Left ventricle myocardium inferior (tissue), 1 donor: ENCODE measurements at regions not wholly inside any gene's neighbourhood (a gene's known extent, or its start where the extent isn't known, plus 50 kb on each side); places are given as distances from the start of the nearest gene placed in this dataset.

Experiments
- DNase-seq: peaks from one replicate; pipeline ENCODE4 v3.0.0-alpha.2; 2020
- H3K27ac ChIP-seq: fragments of 200-600 bp; replicated peaks from 2 replicates; pipeline ENCODE4 v1.8.0; 2021
- H3K27me3 ChIP-seq: fragments of 200-600 bp; 2 replicates; pipeline ENCODE4 v1.8.0; 2021; ENCODE audit warnings: low read depth
- H3K36me3 ChIP-seq: fragments of 200-600 bp; 2 replicates; pipeline ENCODE4 v1.8.0; 2021
- H3K4me1 ChIP-seq: fragments of 200-600 bp; 2 replicates; pipeline ENCODE4 v1.8.0; 2021
- H3K4me3 ChIP-seq: fragments of 200-600 bp; 2 replicates; pipeline ENCODE4 v1.8.0; 2021; ENCODE audit warnings: mild to moderate bottlenecking, moderate library complexity
- H3K9me3 ChIP-seq: fragments of 200-600 bp; replicated peaks from 2 replicates; pipeline ENCODE4 v1.8.0; 2021
- CTCF ChIP-seq: fragments of 200-600 bp; IDR thresholded peaks from 2 replicates; pipeline ENCODE4 v1.8.0; 2021; ENCODE audit warnings: antibody characterized with exemption, mild to moderate bottlenecking, borderline replicate concordance
- intact Hi-C: fragments of 100-400 bp; cut with micrococcal nuclease; formaldehyde crosslinking; loops from one replicate; pipeline ENCODE4 v1.11.0; 2022
- donor health status: DM: no; HTN: yes; CAD: no; lungs with severe emphysema.

DNA sequence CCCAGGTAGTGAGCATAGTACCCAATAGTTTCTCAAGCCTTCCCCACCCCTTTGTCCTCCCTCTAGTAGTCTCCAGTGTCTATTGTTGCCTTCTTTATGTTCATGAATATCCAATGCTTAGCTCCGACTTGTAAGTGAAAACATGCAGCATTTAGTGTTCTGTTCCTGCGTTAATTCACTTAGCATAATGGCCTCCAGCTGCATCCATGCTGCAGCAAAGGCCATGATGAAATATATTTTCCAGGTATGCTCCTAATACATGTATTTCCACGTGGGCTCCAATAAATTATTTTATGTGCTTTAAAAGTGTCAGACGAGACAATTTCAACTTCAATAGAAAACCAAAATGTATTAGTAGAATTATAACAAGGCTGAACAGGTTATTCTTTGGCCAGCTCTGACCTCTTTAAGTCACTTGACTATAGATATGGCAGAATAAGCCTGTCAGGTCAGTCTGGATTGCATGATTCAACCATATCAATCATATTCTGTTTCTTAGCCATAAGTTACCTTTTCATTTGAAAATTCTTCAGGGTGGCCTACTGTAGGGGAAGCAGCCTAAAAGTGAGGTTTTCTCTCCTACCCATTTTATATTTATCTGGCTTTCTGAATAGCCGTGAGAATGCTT is 2291.6 kb upstream of the WWC1 start:
- DNase-seq = no peak
- Histone ChIP-seq H3K27ac (no peak overlapping the region), H3K4me1 (peaks cover 9% of the 10 kb centered on the region), H3K36me3 (no peaks in the 10 kb centered on the region), H3K27me3 (no peaks in the 10 kb centered on the region), H3K9me3 (no peaks in the 10 kb centered on the region), H3K4me3 (no peak overlapping the region)
- no peak for TF ChIP-seq CTCF
- intact Hi-C loops = no loop called here

GRCh38 chr5:166004006-166004405 is 2287.4 kb upstream of the WWC1 start:
- DNase-seq = no peak
- Histone ChIP-seq H3K4me3 (no peak overlapping the region), H3K27me3 (no peaks in the 10 kb centered on the region), H3K9me3 (no peaks in the 10 kb centered on the region), H3K36me3 (no peaks in the 10 kb centered on the region), H3K27ac (no peak overlapping the region), H3K4me1 (no peaks in the 10 kb centered on the region)
- TF ChIP-seq CTCF = no peak
- intact Hi-C loops = no loop called here

DNA sequence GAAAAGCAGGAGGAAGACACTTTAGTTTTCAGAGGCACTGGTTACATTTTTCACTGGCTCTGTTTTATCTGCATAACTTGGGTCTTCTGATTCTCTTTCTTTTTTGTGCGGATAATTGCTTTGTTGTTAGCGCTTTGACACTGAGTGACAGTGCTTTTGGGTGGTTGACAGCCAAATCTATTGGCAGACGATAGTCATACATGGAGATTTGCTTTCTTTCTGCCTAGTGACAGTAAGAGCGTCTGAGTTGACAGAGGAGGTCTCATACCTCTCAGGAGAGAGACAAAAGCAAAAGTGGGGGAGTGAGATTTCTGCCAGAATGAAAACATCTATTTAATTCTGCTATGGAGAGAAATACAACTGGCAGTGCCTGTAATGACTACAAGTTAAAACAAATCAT is 2278.0 kb upstream of the WWC1 start:
- no peak overlapping the region for H3K27ac ChIP-seq
- no peaks in the 10 kb centered on the region for H3K9me3 ChIP-seq
- intact Hi-C loops = no loop called here
- no peaks in the 10 kb centered on the region for H3K4me1 ChIP-seq
- H3K27me3 ChIP-seq = no peaks in the 10 kb centered on the region
- H3K36me3 ChIP-seq = no peaks in the 10 kb centered on the region
- no peak for DNase-seq
- TF ChIP-seq CTCF = no peak
- H3K4me3 ChIP-seq = no peak overlapping the region

- H3K27me3 ChIP-seq = no peaks in the 10 kb centered on the region
- no peak overlapping the region for H3K27ac ChIP-seq
- H3K4me3 ChIP-seq = no peak overlapping the region
- H3K4me1 ChIP-seq = no peaks in the 10 kb centered on the region
- no peak for TF ChIP-seq CTCF
- no peaks in the 10 kb centered on the region for H3K36me3 ChIP-seq
- no peaks in the 10 kb centered on the region for H3K9me3 ChIP-seq
- intact Hi-C loops = no loop called here
- no peak for DNase-seq
These were observed 2277.2 kb upstream of the WWC1 start for GRCh38 chr5:166014256-166014655.

DNA sequence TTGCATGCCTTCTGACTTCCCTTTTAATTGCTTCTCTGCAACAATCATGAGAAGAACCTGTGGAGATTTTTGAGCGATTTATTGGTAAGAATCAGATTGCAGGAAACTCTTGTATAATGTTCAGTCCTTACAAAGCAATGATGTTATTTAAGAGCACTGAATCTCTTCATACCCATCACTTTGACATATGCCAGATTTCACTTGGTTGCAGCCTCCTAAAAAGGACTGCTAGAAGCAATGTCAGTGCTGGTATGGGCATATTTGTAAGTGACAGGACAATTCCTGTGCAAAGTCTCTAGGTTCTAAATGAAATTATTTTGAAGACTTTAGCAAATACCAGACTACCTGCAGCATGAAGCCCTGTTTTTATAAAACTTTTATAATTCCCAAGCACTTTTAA is 2272.7 kb upstream of the WWC1 start:
- Histone ChIP-seq H3K4me1 (no peaks in the 10 kb centered on the region), H3K9me3 (no peaks in the 10 kb centered on the region), H3K27me3 (no peaks in the 10 kb centered on the region), H3K36me3 (no peaks in the 10 kb centered on the region), H3K27ac (no peak overlapping the region), H3K4me3 (no peak overlapping the region)
- intact Hi-C loops = no loop called here
- no peak for TF ChIP-seq CTCF
- no peak for DNase-seq
